ENCODE measurements at regions not wholly inside any gene's neighbourhood (a gene's known extent, or its start where the extent isn't known, plus 50 kb on each side); places are given as distances from the start of the nearest gene placed in this dataset.

DNA sequence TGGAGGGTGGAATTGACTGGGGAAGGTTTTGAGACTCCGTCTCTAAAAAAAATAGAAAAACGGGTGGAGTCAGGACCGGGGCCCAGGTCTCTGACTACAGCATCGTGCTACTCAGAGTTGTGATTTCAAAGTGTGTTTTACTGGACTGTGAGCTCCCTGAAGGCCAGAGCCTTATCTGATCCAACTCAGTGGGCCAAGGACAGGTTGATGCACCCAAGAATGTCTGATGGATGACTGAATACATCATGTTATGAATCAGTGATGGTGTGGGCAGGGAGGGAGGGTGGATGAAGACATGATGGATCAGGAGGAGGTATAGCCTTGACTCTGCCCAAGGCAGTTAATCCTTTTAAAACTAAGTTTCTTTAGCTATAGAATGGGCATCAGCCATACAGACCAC is 81.6 kb downstream of the FOXD2 start:
- Mint-ChIP-seq H3K4me1 (peaks cover 19% of the 10 kb centered on the region), H3K27ac (no peak overlapping the region), H3K4me3 (no peak overlapping the region), H3K36me3 (peaks cover 3% of the 10 kb centered on the region; the same call in 1 of the 2 replicates), H3K9me3 (peaks cover 9% of the 10 kb centered on the region), H3K27me3 (ENCODE audit: low read depth) (peaks cover 42% of the 10 kb centered on the region)
- TF ChIP-seq ZNF121 (CRISPR knock-in tag; IDR thresholded peaks at IDR 0.05) (no peak), ZBTB21 (CRISPR knock-in tag; IDR thresholded peaks at IDR 0.05; ENCODE audit: borderline replicate concordance) (no peak), NR3C1 (CRISPR knock-in tag; conservative IDR thresholded peaks at IDR 0.05; ENCODE audit: low read depth) (no peak), NFYB (CRISPR knock-in tag; conservative IDR thresholded peaks at IDR 0.05; ENCODE audit: low read depth) (no peak), SP1 (CRISPR knock-in tag; conservative IDR thresholded peaks at IDR 0.05) (no peak), SOX15 (CRISPR knock-in tag; IDR thresholded peaks at IDR 0.05) (no peak), EMX1 (CRISPR knock-in tag; IDR thresholded peaks at IDR 0.05) (no peak), ATF6 (CRISPR knock-in tag; IDR thresholded peaks at IDR 0.05) (no peak), OVOL2 (CRISPR knock-in tag; IDR thresholded peaks at IDR 0.05; ENCODE audit: borderline replicate concordance) (no peak), ZNF416 (CRISPR knock-in tag; IDR thresholded peaks at IDR 0.05) (no peak), NR1H2 (CRISPR knock-in tag; IDR thresholded peaks at IDR 0.05) (no peak), ZNF263 (CRISPR knock-in tag; IDR thresholded peaks at IDR 0.05; ENCODE audit: low read depth) (no peak), GABPB1 (CRISPR knock-in tag; IDR thresholded peaks at IDR 0.05) (no peak), RELA (CRISPR knock-in tag; IDR thresholded peaks at IDR 0.05; ENCODE audit: borderline replicate concordance) (no peak), GTF2I (CRISPR knock-in tag; conservative IDR thresholded peaks at IDR 0.05) (no peak), PRRX2 (CRISPR knock-in tag; IDR thresholded peaks at IDR 0.05) (no peak), ZNF317 (CRISPR knock-in tag; IDR thresholded peaks at IDR 0.05; ENCODE audit: borderline replicate concordance, low read depth) (no peak), CREM (CRISPR knock-in tag; IDR thresholded peaks at IDR 0.05) (no peak)
- TF ChIP-seq, protein P1, sequence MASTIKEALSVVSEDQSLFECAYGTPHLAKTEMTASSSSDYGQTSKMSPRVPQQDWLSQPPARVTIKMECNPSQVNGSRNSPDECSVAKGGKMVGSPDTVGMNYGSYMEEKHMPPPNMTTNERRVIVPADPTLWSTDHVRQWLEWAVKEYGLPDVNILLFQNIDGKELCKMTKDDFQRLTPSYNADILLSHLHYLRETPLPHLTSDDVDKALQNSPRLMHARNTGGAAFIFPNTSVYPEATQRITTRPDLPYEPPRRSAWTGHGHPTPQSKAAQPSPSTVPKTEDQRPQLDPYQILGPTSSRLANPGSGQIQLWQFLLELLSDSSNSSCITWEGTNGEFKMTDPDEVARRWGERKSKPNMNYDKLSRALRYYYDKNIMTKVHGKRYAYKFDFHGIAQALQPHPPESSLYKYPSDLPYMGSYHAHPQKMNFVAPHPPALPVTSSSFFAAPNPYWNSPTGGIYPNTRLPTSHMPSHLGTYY (CRISPR knock-in tag; IDR thresholded peaks at IDR 0.05): no peak
- TF ChIP-seq, protein P2, sequence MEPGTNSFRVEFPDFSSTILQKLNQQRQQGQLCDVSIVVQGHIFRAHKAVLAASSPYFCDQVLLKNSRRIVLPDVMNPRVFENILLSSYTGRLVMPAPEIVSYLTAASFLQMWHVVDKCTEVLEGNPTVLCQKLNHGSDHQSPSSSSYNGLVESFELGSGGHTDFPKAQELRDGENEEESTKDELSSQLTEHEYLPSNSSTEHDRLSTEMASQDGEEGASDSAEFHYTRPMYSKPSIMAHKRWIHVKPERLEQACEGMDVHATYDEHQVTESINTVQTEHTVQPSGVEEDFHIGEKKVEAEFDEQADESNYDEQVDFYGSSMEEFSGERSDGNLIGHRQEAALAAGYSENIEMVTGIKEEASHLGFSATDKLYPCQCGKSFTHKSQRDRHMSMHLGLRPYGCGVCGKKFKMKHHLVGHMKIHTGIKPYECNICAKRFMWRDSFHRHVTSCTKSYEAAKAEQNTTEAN (CRISPR knock-in tag; IDR thresholded peaks at IDR 0.05): no peak
- ChIA-PET POLR2A (no interaction called here), CTCF (interaction anchor here (0.8 to 3.2 kb wide), 5 partner anchors 13 to 206 kb away, joined by 3 to 15 read pairs (median 4); partner anchors contain the start of gene FOXD2)
- ATAC-seq: no peak
- no peak for DNase-seq (ENCODE audit: low spot score)

DNA sequence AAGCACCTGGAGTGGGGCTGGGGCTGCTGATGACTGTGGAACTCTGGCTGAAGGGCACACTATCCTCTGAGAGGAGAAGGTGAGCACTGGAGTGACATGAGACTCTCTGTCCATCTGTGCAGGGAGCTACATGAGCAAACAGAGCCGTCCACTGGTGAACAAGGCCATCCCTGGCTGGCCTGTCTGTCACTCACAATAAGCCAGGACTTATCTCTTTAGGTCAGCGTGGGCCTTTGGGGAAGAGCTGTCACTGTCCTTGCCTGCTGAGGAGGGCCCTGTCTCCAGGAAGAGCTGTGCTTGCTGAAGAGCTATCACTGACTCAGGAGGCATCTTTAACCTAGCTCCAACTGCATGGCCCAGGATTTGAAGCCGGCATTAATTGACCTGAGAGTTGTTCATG is 82.1 kb downstream of the FOXD2 start:
- H3K36me3 Mint-ChIP-seq: no peaks in the 10 kb centered on the region
- ATAC-seq (no peak), DNase-seq (ENCODE audit: low spot score) (no peak)
- H3K4me3 Mint-ChIP-seq: no peak overlapping the region
- CTCF ChIA-PET: interaction anchor here (0.8 to 3.2 kb wide), 7 partner anchors 10 to 206 kb away, joined by 3 to 15 read pairs (median 4); partner anchors contain the start of gene FOXD2
- H3K27me3 Mint-ChIP-seq (ENCODE audit: low read depth): peaks cover 40% of the 10 kb centered on the region
- no peak overlapping the region for H3K27ac Mint-ChIP-seq
- 0 out of 2 replicates have a peak, but pooled peaks cover 6% of the 10 kb centered on the region for H3K9me3 Mint-ChIP-seq
- POLR2A ChIA-PET: no interaction called here
- H3K4me1 Mint-ChIP-seq: peaks cover 24% of the 10 kb centered on the region
- TF ChIP-seq SOX15 (CRISPR knock-in tag; IDR thresholded peaks at IDR 0.05) (no peak), STAT6 (CRISPR knock-in tag; conservative IDR thresholded peaks at IDR 0.05; ENCODE audit: low read depth) (no peak), MYBL2 (CRISPR knock-in tag; IDR thresholded peaks at IDR 0.05) (no peak), CDX4 (CRISPR knock-in tag; IDR thresholded peaks at IDR 0.05; ENCODE audit: borderline replicate concordance) (no peak), FOXK1 (CRISPR knock-in tag; IDR thresholded peaks at IDR 0.05) (no peak)
- TF ChIP-seq, protein P3, sequence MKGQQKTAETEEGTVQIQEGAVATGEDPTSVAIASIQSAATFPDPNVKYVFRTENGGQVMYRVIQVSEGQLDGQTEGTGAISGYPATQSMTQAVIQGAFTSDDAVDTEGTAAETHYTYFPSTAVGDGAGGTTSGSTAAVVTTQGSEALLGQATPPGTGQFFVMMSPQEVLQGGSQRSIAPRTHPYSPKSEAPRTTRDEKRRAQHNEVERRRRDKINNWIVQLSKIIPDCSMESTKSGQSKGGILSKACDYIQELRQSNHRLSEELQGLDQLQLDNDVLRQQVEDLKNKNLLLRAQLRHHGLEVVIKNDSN (CRISPR knock-in tag; IDR thresholded peaks at IDR 0.05): no peak
- TF ChIP-seq, protein P4, sequence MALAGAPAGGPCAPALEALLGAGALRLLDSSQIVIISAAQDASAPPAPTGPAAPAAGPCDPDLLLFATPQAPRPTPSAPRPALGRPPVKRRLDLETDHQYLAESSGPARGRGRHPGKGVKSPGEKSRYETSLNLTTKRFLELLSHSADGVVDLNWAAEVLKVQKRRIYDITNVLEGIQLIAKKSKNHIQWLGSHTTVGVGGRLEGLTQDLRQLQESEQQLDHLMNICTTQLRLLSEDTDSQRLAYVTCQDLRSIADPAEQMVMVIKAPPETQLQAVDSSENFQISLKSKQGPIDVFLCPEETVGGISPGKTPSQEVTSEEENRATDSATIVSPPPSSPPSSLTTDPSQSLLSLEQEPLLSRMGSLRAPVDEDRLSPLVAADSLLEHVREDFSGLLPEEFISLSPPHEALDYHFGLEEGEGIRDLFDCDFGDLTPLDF (CRISPR knock-in tag; IDR thresholded peaks at IDR 0.05): no peak

Measured in WTC11 (cell line).